ENCODE measurements at regions not wholly inside any gene's neighbourhood (a gene's known extent, or its start where the extent isn't known, plus 50 kb on each side); places are given as distances from the start of the nearest gene placed in this dataset.

GRCh38 chr1:11373895-11374747 lies 101.1 kb downstream of the UBIAD1 start:
- DNase-seq: peak; percentile 41

GRCh38 chr1:11374748-11375110 lies 101.7 kb downstream of the UBIAD1 start:
- DNase-seq: no peak

- peak; percentile 77 for DNase-seq
Observed at GRCh38 chr1:11377001-11377583, 101.9 kb upstream of the DISP3 start.

- DNase-seq: no peak
Observed at GRCh38 chr1:11377954-11378353, 101.0 kb upstream of the DISP3 start.

- DNase-seq: no peak
Observed at GRCh38 chr1:11379851-11380250, 99.1 kb upstream of the DISP3 start.

GRCh38 chr1:11380500-11380899 lies 98.5 kb upstream of the DISP3 start:
- no peak for DNase-seq

GRCh38 chr1:11383553-11384169 lies 95.3 kb upstream of the DISP3 start:
- DNase-seq: no peak

GRCh38 chr1:11384170-11384554 lies 94.8 kb upstream of the DISP3 start:
- no peak for DNase-seq

- DNase-seq: no peak
Observed at GRCh38 chr1:11387829-11388228, 91.1 kb upstream of the DISP3 start.

GRCh38 chr1:11388617-11389016 lies 90.3 kb upstream of the DISP3 start:
- DNase-seq: peak; percentile 68

- no peak for DNase-seq
Observed at GRCh38 chr1:11391327-11391726, 87.6 kb upstream of the DISP3 start.

- DNase-seq: no peak
Observed at GRCh38 chr1:11391886-11392285, 87.1 kb upstream of the DISP3 start.

- DNase-seq: no peak
Observed at GRCh38 chr1:11394592-11395245, 84.2 kb upstream of the DISP3 start.

GRCh38 chr1:11395616-11396015 lies 83.3 kb upstream of the DISP3 start:
- DNase-seq: no peak

- DNase-seq: no peak
Observed at GRCh38 chr1:11397151-11397901, 81.6 kb upstream of the DISP3 start.

GRCh38 chr1:11399250-11399649 lies 79.7 kb upstream of the DISP3 start:
- DNase-seq: no peak

GRCh38 chr1:11400155-11400554 lies 78.8 kb upstream of the DISP3 start:
- DNase-seq: no peak

- DNase-seq: no peak
Observed at GRCh38 chr1:11400567-11400966, 78.4 kb upstream of the DISP3 start.

- no peak for DNase-seq
Observed at GRCh38 chr1:11406845-11407244, 72.1 kb upstream of the DISP3 start.

- no peak for DNase-seq
Observed at GRCh38 chr1:11407301-11407994, 71.5 kb upstream of the DISP3 start.

- peak; percentile 70 for DNase-seq
Observed at GRCh38 chr1:11412141-11412540, 66.8 kb upstream of the DISP3 start.

- peak; percentile 76 for DNase-seq
Observed at GRCh38 chr1:11413986-11414391, 65.0 kb upstream of the DISP3 start.

Measured in NCI-H69 (cell line).